Ishikawa (cell line): ENCODE measurements at regions not wholly inside any gene's neighbourhood (a gene's known extent, or its start where the extent isn't known, plus 50 kb on each side); places are given as distances from the start of the nearest gene placed in this dataset.

ENCODE experiments used
- CEBPB ChIP-seq: IDR thresholded peaks from 2 replicates; pipeline ENCODE4 v1.6.1; 2012
- CREB1 ChIP-seq: IDR thresholded peaks from 2 replicates; pipeline ENCODE4 v1.6.1; 2012; ENCODE audit warnings: low read depth
- EGR1 ChIP-seq: IDR thresholded peaks from 2 replicates; pipeline ENCODE4 v1.6.1; 2012
- EP300 ChIP-seq: IDR thresholded peaks from 2 replicates; pipeline ENCODE4 v1.6.1; 2012; ENCODE audit warnings: borderline replicate concordance
- FOXM1 ChIP-seq: IDR thresholded peaks from 2 replicates; pipeline ENCODE4 v1.6.1; 2012; ENCODE audit warnings: low read depth, borderline replicate concordance
- MAX ChIP-seq: IDR thresholded peaks from 2 replicates; pipeline ENCODE4 v1.6.1; 2012
- NFIC ChIP-seq: IDR thresholded peaks from 2 replicates; pipeline ENCODE4 v1.6.1; 2012
- RAD21 ChIP-seq: IDR thresholded peaks from 2 replicates; pipeline ENCODE4 v1.6.1; 2012; ENCODE audit warnings: low read depth
- REST ChIP-seq: IDR thresholded peaks from 2 replicates; pipeline ENCODE4 v1.6.1; 2012; ENCODE audit warnings: low read depth, mild to moderate bottlenecking
- TAF1 ChIP-seq: IDR thresholded peaks from 2 replicates; pipeline ENCODE4 v1.6.1; 2012; ENCODE audit warnings: low read depth, mild to moderate bottlenecking
- TCF12 ChIP-seq: IDR thresholded peaks from 2 replicates; pipeline ENCODE4 v1.6.1; 2012; ENCODE audit warnings: low read depth
- TEAD4 ChIP-seq: IDR thresholded peaks from 2 replicates; pipeline ENCODE4 v1.6.1; 2012
- USF1 ChIP-seq: IDR thresholded peaks from 2 replicates; pipeline ENCODE4 v1.6.1; 2012
- YY1 ChIP-seq: IDR thresholded peaks from 2 replicates; pipeline ENCODE4 v1.6.1; 2012; ENCODE audit warnings: low read depth
- ZBTB7A ChIP-seq: IDR thresholded peaks from 2 replicates; pipeline ENCODE4 v1.6.1; 2012; ENCODE audit warnings: low read depth

- TF ChIP-seq NFIC (no peak), TAF1 (no peak), YY1 (no peak), CREB1 (no peak), REST (no peak), CEBPB (no peak), RAD21 (no peak), FOXM1 (no peak), TCF12 (no peak), EP300 (no peak)
Observed at GRCh38 chrX:1871887-1872286, 257.0 kb downstream of the ASMT start.

GRCh38 chrX:1873671-1874070 lies 258.8 kb downstream of the ASMT start:
- TF ChIP-seq CREB1 (no peak), MAX (no peak), TEAD4 (no peak), FOXM1 (no peak), TCF12 (no peak), NFIC (no peak), USF1 (no peak), YY1 (no peak), CEBPB (no peak), EP300 (no peak), EGR1 (no peak), REST (no peak), RAD21 (no peak), TAF1 (no peak), ZBTB7A (no peak)

GRCh38 chrX:1874416-1874815 lies 259.6 kb downstream of the ASMT start:
- TF ChIP-seq ZBTB7A (no peak), TEAD4 (no peak), FOXM1 (no peak), RAD21 (no peak), TCF12 (no peak), TAF1 (no peak), REST (no peak), CEBPB (no peak), MAX (no peak), YY1 (no peak), NFIC (no peak), USF1 (no peak), CREB1 (no peak), EP300 (no peak), EGR1 (no peak)

- TF ChIP-seq CEBPB (no peak), EP300 (no peak), REST (no peak), CREB1 (no peak), YY1 (no peak), FOXM1 (no peak), TAF1 (no peak)
Observed at GRCh38 chrX:1874899-1875298, 260.0 kb downstream of the ASMT start.
